ENCODE measurements at regions not wholly inside any gene's neighbourhood (a gene's known extent, or its start where the extent isn't known, plus 50 kb on each side); places are given as distances from the start of the nearest gene placed in this dataset.

DNA sequence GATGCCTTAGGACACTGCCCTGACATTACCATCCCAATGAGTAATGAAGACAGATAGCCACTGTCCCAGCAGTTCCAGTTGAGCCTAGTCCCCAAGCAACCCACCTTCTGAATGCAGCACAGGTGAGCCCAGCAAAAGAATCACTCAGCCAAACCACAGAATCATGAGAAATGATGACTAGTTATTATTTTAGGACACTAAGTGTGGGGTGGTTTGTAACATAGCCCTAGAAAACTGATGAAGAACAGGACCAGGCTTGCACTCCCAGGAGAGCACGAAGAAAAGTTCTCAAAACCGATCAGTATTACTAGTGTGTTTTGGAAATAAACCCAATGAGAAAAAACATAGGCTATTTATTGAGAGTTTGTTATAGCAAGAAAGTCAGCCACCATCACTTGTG, 129.6 kb upstream of the CNTN6 start:
- DNase-seq = no peak

DNA sequence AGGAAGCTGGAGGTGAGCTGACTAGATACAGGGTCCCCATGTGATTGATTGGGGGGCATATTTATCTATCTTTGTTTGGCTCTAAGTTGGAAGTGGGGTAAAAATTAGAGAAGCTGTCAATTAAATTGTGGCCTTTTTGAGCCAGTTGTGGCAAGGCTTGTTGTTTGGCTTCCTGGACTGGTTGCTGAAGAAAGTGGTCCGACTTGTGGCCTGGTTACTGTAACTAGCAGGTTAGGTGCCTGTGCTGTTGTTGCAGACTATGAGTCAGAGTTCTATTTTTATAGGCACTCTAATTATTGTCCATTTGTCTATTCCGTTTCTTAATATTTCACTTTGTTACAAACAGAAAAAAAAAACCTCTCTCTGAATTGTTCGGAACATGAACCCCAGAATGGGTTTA, 129.1 kb upstream of the CNTN6 start:
- no peak for DNase-seq

DNA sequence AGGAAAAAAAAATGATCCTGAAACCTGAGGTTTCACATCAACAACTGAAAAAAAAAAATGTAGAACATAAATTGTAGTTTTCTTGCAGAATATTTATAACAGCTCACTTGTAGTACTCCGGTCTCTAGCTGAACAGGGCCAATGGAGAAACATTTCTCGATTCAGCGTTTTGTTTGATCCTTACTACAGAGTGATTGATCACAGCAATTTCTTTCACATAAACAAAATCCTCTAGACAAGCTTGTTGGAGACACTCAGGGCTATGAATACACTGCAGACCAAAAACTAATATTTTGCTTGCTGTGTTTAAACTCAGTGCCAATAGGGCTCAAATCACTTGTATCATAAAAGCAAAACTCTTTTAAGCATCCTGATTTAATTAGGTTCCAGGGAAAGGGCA, 127.0 kb upstream of the CNTN6 start:
- DNase-seq = no peak

DNA sequence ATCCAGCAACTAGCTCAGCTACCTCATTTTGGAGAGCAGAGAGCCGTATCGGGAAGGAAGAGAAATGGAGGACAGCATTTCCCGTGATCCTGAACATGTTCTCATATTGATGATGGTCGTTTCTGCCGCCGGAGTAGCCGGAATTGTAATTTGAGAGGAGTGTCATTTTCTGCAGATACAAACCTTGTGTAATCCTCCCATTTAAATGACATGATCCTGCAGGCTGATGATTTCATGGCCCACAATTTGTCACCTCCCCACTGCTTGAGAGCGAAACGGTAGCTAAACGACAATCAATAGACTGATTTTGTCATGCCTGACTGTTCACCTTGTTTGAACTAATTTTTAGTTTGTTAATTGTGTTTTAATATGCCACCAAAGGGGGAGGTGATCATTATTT, 126.5 kb upstream of the CNTN6 start:
- no peak for DNase-seq

GRCh38 chr3:973340-973739, 119.5 kb upstream of the CNTN6 start:
- DNase-seq = no peak

- no peak for DNase-seq
Observed at GRCh38 chr3:976006-976405, 116.8 kb upstream of the CNTN6 start.

DNA sequence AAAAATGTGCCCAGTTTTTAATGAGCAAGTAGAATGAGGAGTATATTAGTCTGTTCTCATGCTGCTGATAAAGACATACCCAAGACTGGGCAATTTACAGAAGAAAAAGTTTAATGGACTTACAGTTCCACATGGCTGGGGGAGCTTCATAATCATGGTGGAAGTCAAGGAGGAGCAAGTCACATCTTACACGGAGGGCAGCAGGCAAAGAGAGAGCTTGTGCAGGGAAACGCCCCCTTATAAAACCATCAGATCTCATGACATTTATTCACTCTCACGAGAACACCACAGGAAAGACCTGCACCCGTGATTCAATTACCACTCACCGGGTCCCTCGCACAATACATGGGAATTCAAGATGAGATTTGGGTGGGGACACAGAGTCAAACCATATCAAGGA, 111.7 kb upstream of the CNTN6 start:
- DNase-seq = no peak

- no peak for DNase-seq
Observed at GRCh38 chr3:988785-989184, 104.0 kb upstream of the CNTN6 start.

GRCh38 chr3:992871-993270, 100.0 kb upstream of the CNTN6 start:
- DNase-seq = no peak

DNA sequence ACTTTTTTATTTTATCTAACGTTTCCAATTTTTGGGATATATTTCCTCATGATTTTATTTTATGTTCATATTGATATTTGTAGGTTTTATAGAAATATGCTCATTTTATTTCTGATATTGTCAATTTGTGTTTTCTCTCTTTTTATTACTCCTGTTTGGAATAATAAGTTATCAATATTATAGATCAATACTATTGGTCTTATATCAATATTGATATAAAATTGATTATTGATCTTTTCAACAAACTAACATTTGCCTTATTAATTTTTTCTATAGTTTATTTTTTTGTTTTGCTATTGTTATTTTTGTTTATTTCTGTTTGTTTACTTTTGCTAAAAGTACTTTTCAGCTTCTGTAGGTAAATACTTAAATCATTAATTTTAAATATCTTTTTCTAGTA, 90.8 kb upstream of the CNTN6 start:
- no peak for DNase-seq

DNA sequence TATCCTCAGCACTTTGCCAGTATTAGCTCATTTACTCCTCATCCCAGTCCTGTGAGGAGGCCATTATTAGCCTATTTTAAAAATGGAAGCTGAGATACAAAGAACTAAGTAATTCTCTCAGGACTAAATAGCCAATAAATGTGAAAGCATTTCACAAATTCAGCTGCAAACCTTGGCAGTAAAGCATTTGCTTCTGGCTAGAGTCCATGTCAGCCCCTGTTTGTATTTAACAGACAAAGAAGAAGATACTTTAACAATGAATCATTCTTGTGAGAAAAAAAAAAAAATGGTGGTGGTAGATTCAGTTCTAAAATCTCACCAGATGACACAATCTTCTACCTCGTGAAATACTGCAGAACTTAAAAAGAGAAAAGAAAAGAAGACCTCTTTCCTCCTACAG, 85.0 kb upstream of the CNTN6 start:
- no peak for DNase-seq

DNA sequence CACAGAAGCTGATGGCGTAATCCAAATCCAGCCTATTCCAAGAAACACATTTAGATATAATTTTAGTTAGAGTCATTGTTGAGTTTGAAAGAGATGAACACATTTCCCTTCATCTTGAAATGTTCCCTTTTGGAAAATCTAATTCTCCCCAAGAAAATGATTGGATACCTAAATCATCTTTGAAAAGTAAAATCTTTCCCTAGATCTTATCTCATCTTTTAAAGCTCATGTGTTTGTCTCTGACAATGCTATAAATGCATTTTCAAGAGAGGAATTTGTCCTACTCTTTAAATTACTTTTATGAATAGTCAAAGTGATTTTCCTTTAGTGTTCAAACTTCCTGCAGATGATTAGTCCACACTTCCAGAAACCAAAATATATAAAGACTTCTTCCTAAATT, 82.6 kb upstream of the CNTN6 start:
- DNase-seq = no peak

- no peak for DNase-seq
Observed at GRCh38 chr3:1015826-1016225, 77.0 kb upstream of the CNTN6 start.

DNA sequence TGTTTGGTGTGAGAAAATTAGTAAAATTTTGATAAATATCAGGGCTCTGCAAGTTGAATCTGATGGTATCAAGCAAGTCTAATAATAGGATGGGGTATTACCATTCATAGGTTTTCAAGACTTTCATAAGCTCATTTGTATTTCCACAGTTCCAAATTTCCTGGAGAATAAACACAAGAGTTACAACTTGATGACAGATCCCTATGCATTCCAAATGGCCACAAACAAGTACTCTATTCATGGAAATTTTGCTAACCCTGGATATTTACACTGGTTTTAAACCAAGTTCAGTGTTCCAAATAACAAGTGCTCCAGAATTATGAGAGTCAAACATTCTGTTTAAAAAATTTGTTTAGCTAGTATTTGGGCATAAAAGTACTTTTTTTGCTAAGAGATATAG, 75.0 kb upstream of the CNTN6 start:
- DNase-seq = no peak

- no peak for DNase-seq
Observed at GRCh38 chr3:1019157-1019556, 73.7 kb upstream of the CNTN6 start.

DNA sequence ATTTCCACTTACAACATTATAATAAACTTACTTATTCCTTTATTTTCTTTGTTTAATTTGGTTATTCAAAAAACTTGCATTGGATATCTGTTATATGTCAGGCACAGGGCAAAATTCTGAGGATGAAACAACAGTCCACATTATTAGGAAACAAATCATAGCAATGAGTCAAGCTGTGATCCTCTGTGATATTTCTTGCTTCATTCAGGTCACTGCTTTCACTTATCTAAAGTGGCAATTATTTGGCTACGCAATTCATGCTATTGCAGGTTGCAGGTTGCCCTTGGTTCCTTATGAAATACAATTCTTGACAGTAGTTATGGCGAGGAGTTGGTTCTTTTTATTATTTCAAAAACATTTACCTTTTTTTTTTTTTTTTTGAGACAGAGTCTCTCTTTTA, 66.4 kb upstream of the CNTN6 start:
- no peak for DNase-seq

- DNase-seq = no peak
Observed at GRCh38 chr3:1036207-1036826, 56.5 kb upstream of the CNTN6 start.

DNA sequence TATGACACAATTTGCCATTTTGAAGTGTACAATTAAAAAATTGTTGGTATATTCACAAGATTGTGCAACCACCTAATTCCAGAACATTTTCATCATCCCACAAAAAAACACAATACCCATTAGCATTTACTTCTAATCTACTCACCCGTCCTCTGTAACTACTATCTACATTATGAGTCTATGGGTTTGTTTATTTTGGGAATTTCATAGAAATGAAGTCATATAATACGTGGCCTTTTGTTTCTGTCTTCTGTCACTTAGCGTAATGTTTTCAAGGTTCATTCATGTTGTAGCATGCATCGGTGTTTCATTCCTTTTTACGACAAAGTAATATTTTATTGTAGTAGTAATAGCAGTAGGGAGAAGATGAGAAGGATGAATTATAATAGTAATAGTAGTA, 55.2 kb upstream of the CNTN6 start:
- no peak for DNase-seq
